Mesendoderm (in vitro differentiated cells): ENCODE measurements at regions not wholly inside any gene's neighbourhood (a gene's known extent, or its start where the extent isn't known, plus 50 kb on each side); places are given as distances from the start of the nearest gene placed in this dataset.
"Not testable (repeated sequence)": the region's sequence is repeated elsewhere in the genome, so short reads cannot be mapped to it uniquely, and the experiment has no call there.

ENCODE experiments used
- DNase-seq: peaks from one replicate; pipeline ENCODE4 v3.0.0; 2013
- H2AK5ac ChIP-seq: 2 replicates; pipeline ENCODE4 v1.6.1; 2013; ENCODE audit warnings: low read length, inconsistent platforms
- H2BK120ac ChIP-seq: 2 replicates; pipeline ENCODE4 v1.6.1; 2013; ENCODE audit warnings: low read depth, mild to moderate bottlenecking, low read length, moderate library complexity, mixed read lengths
- H2BK15ac ChIP-seq: replicated peaks from 2 replicates; pipeline ENCODE4 v1.6.1; 2013; ENCODE audit warnings: low read depth, mild to moderate bottlenecking, moderate library complexity
- H2BK5ac ChIP-seq: 2 replicates; pipeline ENCODE4 v1.6.1; 2013; ENCODE audit warnings: low read length, inconsistent platforms
- H3K18ac ChIP-seq: 2 replicates; pipeline ENCODE4 v1.6.1; 2013; ENCODE audit warnings: mild to moderate bottlenecking, low read length, mixed read lengths
- H3K23ac ChIP-seq: one replicate; pipeline ENCODE4 v1.6.1; 2013; ENCODE audit warnings: low read length
- H3K27ac ChIP-seq: 2 replicates; pipeline ENCODE4 v1.5.1; 2013; ENCODE audit warnings: low read depth, mild to moderate bottlenecking, inconsistent platforms, low read length, moderate library complexity
- H3K27me3 ChIP-seq: 2 replicates; pipeline ENCODE4 v1.6.1; 2013; ENCODE audit warnings: low read length, control low read depth, mild to moderate bottlenecking, inconsistent platforms; ENCODE audit not compliant: insufficient read depth, poor library complexity
- H3K36me3 ChIP-seq: 2 replicates; pipeline ENCODE4 v1.6.1; 2013; ENCODE audit warnings: low read length, inconsistent platforms; ENCODE audit not compliant: control insufficient read depth, insufficient read depth
- H3K4ac ChIP-seq: one replicate; pipeline ENCODE4 v1.6.1; 2013; ENCODE audit warnings: low read depth, mild to moderate bottlenecking, low read length, moderate library complexity
- H3K4me1 ChIP-seq: 2 replicates; pipeline ENCODE4 v1.6.1; 2013; ENCODE audit warnings: low read depth, low read length, inconsistent platforms; ENCODE audit not compliant: control insufficient read depth
- H3K4me2 ChIP-seq: 2 replicates; pipeline ENCODE4 v1.6.1; 2013; ENCODE audit warnings: low read length
- H3K4me3 ChIP-seq: 2 replicates; pipeline ENCODE4 v1.5.1; 2013; ENCODE audit warnings: mild to moderate bottlenecking, low read length
- H3K56ac ChIP-seq: one replicate; pipeline ENCODE4 v1.6.1; 2013; ENCODE audit warnings: low read length
- H3K79me1 ChIP-seq: 2 replicates; pipeline ENCODE4 v1.6.1; 2013; ENCODE audit warnings: low read length, inconsistent platforms
- H3K79me2 ChIP-seq: 2 replicates; pipeline ENCODE4 v1.6.1; 2013; ENCODE audit warnings: mild to moderate bottlenecking, low read length; ENCODE audit not compliant: control insufficient read depth, insufficient read depth
- H3K9ac ChIP-seq: 2 replicates; pipeline ENCODE4 v1.6.1; 2013; ENCODE audit warnings: low read length, inconsistent platforms
- H4K5ac ChIP-seq: one replicate; pipeline ENCODE4 v1.6.1; 2013; ENCODE audit warnings: low read length
- H4K8ac ChIP-seq: one replicate; pipeline ENCODE4 v1.6.1; 2013; ENCODE audit warnings: low read depth, mild to moderate bottlenecking, control low read depth, low read length, moderate library complexity
- WGBS: extraction: QIAGEN DNeasy Blood & Tissue Kit; methylation state at CpG from one replicate; pipeline ENCODE4 v1.1.7; 2013; ENCODE audit warnings: low lambda C conversion rate, missing lambda C conversion rate; ENCODE audit not compliant: insufficient coverage; ENCODE audit errors: extremely low coverage; 5-methylcytosine and 5-hydroxymethylcytosine counted together

- Histone ChIP-seq H3K4me2 (no peak overlapping the region), H3K27me3 (no peaks in the 10 kb centered on the region), H2BK120ac (no peak overlapping the region), H4K8ac (no peak overlapping the region), H2BK5ac (no peak overlapping the region), H3K27ac (no peak overlapping the region), H3K79me1 (no peaks in the 10 kb centered on the region), H3K79me2 (no peaks in the 10 kb centered on the region), H3K4me1 (no peaks in the 10 kb centered on the region), H3K23ac (no peak overlapping the region), H3K18ac (no peak overlapping the region), H2BK15ac (no peak overlapping the region), H4K5ac (no peak overlapping the region), H3K36me3 (no peaks in the 10 kb centered on the region), H3K56ac (peak overlapping the region; percentile 49), H3K9ac (no peak overlapping the region), H3K4ac (no peak overlapping the region), H2AK5ac (no peak overlapping the region), H3K4me3 (no peak overlapping the region)
- DNase-seq = peak; percentile 49
- WGBS = no CpG with 5 or more reads among the region's 3 CpGs
Measured at GRCh38 chr13:79837741-79838450, 356.9 kb downstream of the NDFIP2 start.

GRCh38 chr13:79836121-79836520 lies 355.2 kb downstream of the NDFIP2 start:
- H2BK120ac ChIP-seq, H3K36me3 ChIP-seq, H2BK15ac ChIP-seq, H3K27me3 ChIP-seq, H3K56ac ChIP-seq, H2AK5ac ChIP-seq, H3K23ac ChIP-seq, H3K27ac ChIP-seq, DNase-seq, H3K4me2 ChIP-seq, H4K5ac ChIP-seq, H3K4me1 ChIP-seq, H2BK5ac ChIP-seq, H3K79me2 ChIP-seq, H4K8ac ChIP-seq, H3K4me3 ChIP-seq, H3K79me1 ChIP-seq, H3K4ac ChIP-seq, H3K18ac ChIP-seq, H3K9ac ChIP-seq: not testable (repeated sequence)
- 100% methylated on average over 1 of the region's 2 CpGs for WGBS

GRCh38 chr13:79834876-79835275 lies 353.9 kb downstream of the NDFIP2 start:
- Histone ChIP-seq H3K27ac (no peak overlapping the region), H2BK5ac (no peak overlapping the region), H3K4me2 (no peak overlapping the region), H3K9ac (no peak overlapping the region), H3K4ac (no peak overlapping the region), H3K4me3 (no peak overlapping the region), H4K5ac (no peak overlapping the region), H2BK15ac (no peak overlapping the region), H3K56ac (no peak overlapping the region), H3K4me1 (no peaks in the 10 kb centered on the region), H2BK120ac (no peak overlapping the region), H3K79me2 (no peaks in the 10 kb centered on the region), H3K79me1 (no peaks in the 10 kb centered on the region), H3K36me3 (no peaks in the 10 kb centered on the region), H4K8ac (no peak overlapping the region), H3K27me3 (no peaks in the 10 kb centered on the region), H3K23ac (no peak overlapping the region), H3K18ac (no peak overlapping the region), H2AK5ac (no peak overlapping the region)
- DNase-seq = no peak
- WGBS = no CpG with 5 or more reads among the region's 2 CpGs

- Histone ChIP-seq H3K79me2 (no peaks in the 10 kb centered on the region), H3K9ac (no peak overlapping the region), H3K18ac (peak overlapping the region; percentile 6), H3K27ac (no peak overlapping the region), H2BK15ac (no peak overlapping the region), H2BK5ac (no peak overlapping the region), H2BK120ac (no peak overlapping the region), H4K8ac (no peak overlapping the region), H3K23ac (no peak overlapping the region), H3K4me1 (no peaks in the 10 kb centered on the region), H3K27me3 (no peaks in the 10 kb centered on the region), H3K4me2 (no peak overlapping the region), H4K5ac (no peak overlapping the region), H2AK5ac (no peak overlapping the region), H3K56ac (no peak overlapping the region), H3K36me3 (no peaks in the 10 kb centered on the region), H3K79me1 (no peaks in the 10 kb centered on the region), H3K4me3 (no peak overlapping the region), H3K4ac (no peak overlapping the region)
- no CpG with 5 or more reads among the region's 1 CpG for WGBS
- DNase-seq = no peak
Measured at GRCh38 chr13:79833991-79834390, 353.0 kb downstream of the NDFIP2 start.

- Histone ChIP-seq H3K79me1 (no peaks in the 10 kb centered on the region), H3K27ac (no peak overlapping the region), H3K4me2 (no peak overlapping the region), H2BK120ac (no peak overlapping the region), H3K9ac (no peak overlapping the region), H3K79me2 (no peaks in the 10 kb centered on the region), H3K4me1 (no peaks in the 10 kb centered on the region), H2BK15ac (no peak overlapping the region), H3K18ac (no peak overlapping the region), H3K27me3 (no peaks in the 10 kb centered on the region), H2BK5ac (no peak overlapping the region), H3K4me3 (no peak overlapping the region), H3K36me3 (no peaks in the 10 kb centered on the region), H2AK5ac (no peak overlapping the region), H3K56ac (no peak overlapping the region), H3K23ac (no peak overlapping the region), H4K8ac (no peak overlapping the region), H4K5ac (no peak overlapping the region), H3K4ac (no peak overlapping the region)
- DNase-seq = no peak
- WGBS = no CpG with 5 or more reads among the region's 3 CpGs
Measured at GRCh38 chr13:79831556-79831955, 350.6 kb downstream of the NDFIP2 start.

- no peak overlapping the region for H4K5ac ChIP-seq
- no peak overlapping the region for H2BK5ac ChIP-seq
- H3K79me2 ChIP-seq = no peaks in the 10 kb centered on the region
- no peak overlapping the region for H2BK120ac ChIP-seq
- H3K23ac ChIP-seq = no peak overlapping the region
- H3K27me3 ChIP-seq = no peaks in the 10 kb centered on the region
- no peak overlapping the region for H3K56ac ChIP-seq
- H2AK5ac ChIP-seq = no peak overlapping the region
- no peak for DNase-seq
- H4K8ac ChIP-seq = no peak overlapping the region
- H3K4ac ChIP-seq = no peak overlapping the region
- H3K4me3 ChIP-seq = no peak overlapping the region
- H3K4me2 ChIP-seq = no peak overlapping the region
- no peak overlapping the region for H2BK15ac ChIP-seq
- no peak overlapping the region for H3K9ac ChIP-seq
- no CpG with 5 or more reads among the region's 3 CpGs for WGBS
- no peaks in the 10 kb centered on the region for H3K36me3 ChIP-seq
- no peaks in the 10 kb centered on the region for H3K4me1 ChIP-seq
- H3K27ac ChIP-seq = no peak overlapping the region
- H3K18ac ChIP-seq = no peak overlapping the region
- no peaks in the 10 kb centered on the region for H3K79me1 ChIP-seq
Measured at GRCh38 chr13:79830945-79831344, 350.0 kb downstream of the NDFIP2 start.
